ENCODE measurements at regions not wholly inside any gene's neighbourhood (a gene's known extent, or its start where the extent isn't known, plus 50 kb on each side); places are given as distances from the start of the nearest gene placed in this dataset.
"Not testable (repeated sequence)": the region's sequence is repeated elsewhere in the genome, so short reads cannot be mapped to it uniquely, and the experiment has no call there.

GRCh38 chr9:34760196-34761040, 50.5 kb upstream of the CCL21 start:
- H3K4me2 ChIP-seq (ENCODE audit: low read length), result not testable (repeated sequence)

More at GRCh38 chr9:34760196-34761040, 50.5 kb upstream of the CCL21 start:
- not testable (repeated sequence) for H3K27me3 ChIP-seq (ENCODE audit: insufficient read depth, low read length); H3F3A ChIP-seq (ENCODE audit: insufficient read depth, low read length); H3K36me3 ChIP-seq (ENCODE audit: insufficient read depth, low read length); H3K27ac ChIP-seq (ENCODE audit: low read depth, low read length, poor library complexity, severe bottlenecking); H2AFZ ChIP-seq (ENCODE audit: low read length); H3K9ac ChIP-seq (ENCODE audit: low read length); H4K20me1 ChIP-seq (ENCODE audit: insufficient read depth, low read length); H3K4me1 ChIP-seq (ENCODE audit: insufficient read depth, low read length, severe bottlenecking); H3K9me3 ChIP-seq (ENCODE audit: low read length); H3K4me3 ChIP-seq (ENCODE audit: low read depth, low read length, poor library complexity, severe bottlenecking); H3K9me2 ChIP-seq (ENCODE audit: low read depth, low read length); H3K79me2 ChIP-seq (ENCODE audit: insufficient read depth, low read length)
- TF ChIP-seq CTCF (IDR thresholded peaks at IDR 0.05; ENCODE audit: low read length), result peak; percentile 70
